ENCODE measurements at regions not wholly inside any gene's neighbourhood (a gene's known extent, or its start where the extent isn't known, plus 50 kb on each side); places are given as distances from the start of the nearest gene placed in this dataset.

DNA sequence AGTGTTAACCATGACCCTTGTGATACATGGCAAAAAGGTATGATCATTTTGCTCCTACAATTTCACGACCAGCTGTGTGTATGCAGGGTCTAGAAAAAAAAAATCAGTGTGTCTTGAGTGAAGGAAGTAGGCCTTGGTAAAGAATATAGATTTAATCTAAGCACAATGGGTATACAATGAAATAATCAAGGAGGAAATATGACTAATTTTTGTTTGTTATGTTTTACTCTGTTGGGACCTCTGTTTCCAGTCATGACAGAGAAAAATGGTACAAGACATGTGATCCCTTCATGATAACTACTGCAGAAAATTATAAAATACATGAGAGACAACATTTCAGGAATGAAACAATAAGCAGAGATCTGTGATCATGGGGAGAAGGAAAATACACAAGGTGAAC is 835.5 kb downstream of the PDHA2 start:
- DNase-seq = no peak
- in situ Hi-C loops (cut with HindIII; ENCODE audit: low pct_ligation_motif_present, low pct_unique_long_range_greater_than_20kb, low sequenced_read_pairs) = no loop called here

DNA sequence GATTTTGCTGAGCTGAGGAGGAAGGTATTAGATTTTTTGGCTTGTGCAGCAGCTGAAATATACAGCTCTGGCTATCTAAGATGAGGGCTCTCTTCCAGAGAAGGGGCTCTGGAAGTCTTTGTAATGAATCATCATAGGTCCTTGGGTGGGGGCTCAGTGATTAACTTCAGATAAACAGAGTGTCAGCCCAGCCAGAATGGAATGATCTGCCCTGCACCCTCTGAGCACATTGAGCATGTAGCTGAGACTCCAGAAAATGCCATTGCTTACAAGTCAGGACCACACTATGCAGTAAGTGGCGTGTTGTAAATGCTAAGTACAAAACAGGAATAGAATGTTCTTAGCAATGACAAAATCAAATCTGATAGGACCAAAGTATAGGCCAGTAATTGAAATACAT is 836.0 kb downstream of the PDHA2 start:
- DNase-seq = no peak
- in situ Hi-C loops (cut with HindIII; ENCODE audit: low pct_ligation_motif_present, low pct_unique_long_range_greater_than_20kb, low sequenced_read_pairs) = no loop called here

DNA sequence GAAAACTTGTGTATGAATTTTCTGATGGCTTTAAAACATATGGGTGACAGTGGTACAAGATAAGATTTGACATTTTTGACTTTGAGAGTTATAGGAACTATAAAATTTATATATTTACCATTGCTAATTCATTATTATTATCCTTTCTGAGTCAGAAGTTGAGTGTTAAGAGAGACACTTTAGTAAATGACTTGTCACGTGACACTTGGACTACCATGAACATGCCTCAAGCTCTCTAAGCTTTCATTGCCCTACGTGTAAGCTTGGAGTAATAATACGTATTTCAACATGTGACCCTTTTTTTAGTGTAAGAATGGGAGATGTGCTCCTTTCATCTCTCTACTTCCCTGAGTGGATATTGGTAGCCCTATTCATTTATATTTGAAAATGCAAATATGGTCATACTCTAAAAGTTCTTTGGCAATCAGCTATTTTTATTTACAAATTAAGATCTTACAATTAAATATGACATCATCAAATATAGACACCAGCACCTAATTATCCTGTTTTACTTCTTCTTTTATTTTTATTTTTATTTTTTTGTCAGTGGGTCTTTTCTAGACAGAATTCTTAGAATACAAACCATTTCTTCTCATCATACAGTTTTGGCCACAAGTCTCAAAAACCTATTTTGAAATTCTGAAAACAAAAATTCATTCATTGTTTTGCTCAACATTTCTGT is 837.0 kb downstream of the PDHA2 start:
- in situ Hi-C loops (cut with HindIII; ENCODE audit: low pct_ligation_motif_present, low pct_unique_long_range_greater_than_20kb, low sequenced_read_pairs) = no loop called here
- no peak for DNase-seq

DNA sequence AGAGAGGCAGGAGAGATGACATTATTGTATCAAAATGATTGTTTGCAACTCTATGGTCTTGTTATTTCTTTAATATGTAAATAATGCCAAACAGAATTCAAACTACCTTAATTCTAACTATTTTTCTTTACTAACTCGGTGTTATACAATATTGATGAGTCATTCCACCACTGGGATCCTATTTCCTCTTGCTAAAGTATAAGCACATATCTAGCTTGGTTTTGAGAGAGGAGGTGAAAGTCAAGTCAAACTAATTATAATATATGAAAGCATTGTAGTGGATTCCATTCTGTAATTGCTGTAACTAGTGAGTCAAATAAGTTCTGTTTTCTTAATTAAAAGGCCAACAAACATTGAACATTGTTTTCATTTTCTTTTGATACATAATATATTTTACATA is 837.6 kb downstream of the PDHA2 start:
- no peak for DNase-seq
- in situ Hi-C loops (cut with HindIII; ENCODE audit: low pct_ligation_motif_present, low pct_unique_long_range_greater_than_20kb, low sequenced_read_pairs) = no loop called here

DNA sequence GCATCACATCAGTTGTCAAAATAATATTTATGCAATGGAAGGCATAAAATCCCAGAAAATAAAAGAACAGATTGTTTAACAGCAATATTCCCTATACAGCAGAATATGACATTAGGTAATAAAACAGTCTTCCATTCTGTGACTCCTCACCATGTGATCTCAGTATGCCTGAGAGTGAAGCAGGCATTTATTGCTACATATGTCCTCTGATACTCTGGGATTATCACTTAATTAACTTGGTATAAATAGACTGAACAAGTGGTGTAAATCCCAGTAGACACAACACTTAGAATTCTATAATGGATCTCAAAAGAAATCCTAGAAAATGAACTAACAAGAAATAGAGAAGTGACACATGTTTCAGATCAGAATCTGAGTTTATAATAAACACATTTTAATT is 841.3 kb downstream of the PDHA2 start:
- no peak for DNase-seq
- in situ Hi-C loops (cut with HindIII; ENCODE audit: low pct_ligation_motif_present, low pct_unique_long_range_greater_than_20kb, low sequenced_read_pairs) = no loop called here

DNA sequence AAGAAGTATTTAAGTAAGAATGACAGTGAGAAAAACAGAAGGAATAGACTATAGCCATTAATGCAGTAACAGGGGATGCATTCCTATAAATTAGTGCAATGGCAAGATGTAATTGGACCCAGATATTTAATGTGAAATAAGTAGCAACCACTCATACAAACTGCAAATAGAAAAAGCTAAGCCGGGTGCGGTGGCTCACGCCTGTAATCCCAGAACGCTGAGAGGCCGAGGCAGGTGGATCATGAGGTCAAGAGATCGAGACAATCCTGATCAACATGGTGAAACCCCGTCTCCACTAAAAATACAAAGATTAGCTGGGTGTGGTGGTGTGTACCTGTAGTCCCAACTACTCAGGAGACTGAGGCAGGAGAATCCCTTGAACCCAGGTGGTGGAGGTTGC is 845.8 kb downstream of the PDHA2 start:
- in situ Hi-C loops (cut with HindIII; ENCODE audit: low pct_ligation_motif_present, low pct_unique_long_range_greater_than_20kb, low sequenced_read_pairs) = no loop called here
- no peak for DNase-seq

DNA sequence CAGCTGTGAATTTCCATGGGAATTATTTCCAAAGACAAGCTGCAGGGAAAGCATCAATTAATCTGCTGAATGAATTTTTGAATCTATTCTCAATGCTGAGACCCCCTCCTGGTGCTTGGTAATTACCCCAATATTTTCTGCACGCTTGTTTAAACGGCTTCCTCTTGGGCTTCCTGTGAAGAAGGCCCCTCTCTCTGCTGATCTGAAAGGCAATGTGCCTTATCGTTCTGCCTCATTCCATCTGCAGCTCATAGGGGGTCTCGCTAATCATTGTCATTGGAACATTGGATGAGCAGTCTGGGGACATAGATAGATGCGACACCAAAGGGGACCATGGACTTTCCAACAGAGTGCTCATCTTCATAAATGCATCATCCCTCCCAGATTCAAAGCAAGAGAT is 851.6 kb downstream of the PDHA2 start:
- DNase-seq = no peak
- in situ Hi-C loops (cut with HindIII; ENCODE audit: low pct_ligation_motif_present, low pct_unique_long_range_greater_than_20kb, low sequenced_read_pairs) = no loop called here

DNA sequence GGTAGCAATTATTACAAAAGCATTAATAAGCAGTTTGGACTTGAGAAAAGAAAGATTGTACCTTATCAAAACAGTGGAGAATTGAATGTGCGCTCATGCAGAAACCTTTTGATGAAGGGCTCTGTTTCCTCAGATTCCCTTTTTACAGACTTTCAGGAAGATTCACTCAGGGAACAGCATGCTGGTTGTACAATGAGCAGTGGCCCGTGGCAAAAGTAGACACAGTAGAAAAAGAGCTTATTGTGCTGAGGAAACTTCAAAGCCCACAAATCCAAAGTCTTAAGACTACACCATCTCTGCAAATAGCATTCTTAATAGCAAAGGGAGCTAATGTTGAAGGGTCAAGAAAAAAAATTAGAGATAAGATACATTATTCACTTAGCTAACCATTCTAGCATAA is 858.9 kb downstream of the PDHA2 start:
- no peak for DNase-seq
- in situ Hi-C loops (cut with HindIII; ENCODE audit: low pct_ligation_motif_present, low pct_unique_long_range_greater_than_20kb, low sequenced_read_pairs) = no loop called here

DNA sequence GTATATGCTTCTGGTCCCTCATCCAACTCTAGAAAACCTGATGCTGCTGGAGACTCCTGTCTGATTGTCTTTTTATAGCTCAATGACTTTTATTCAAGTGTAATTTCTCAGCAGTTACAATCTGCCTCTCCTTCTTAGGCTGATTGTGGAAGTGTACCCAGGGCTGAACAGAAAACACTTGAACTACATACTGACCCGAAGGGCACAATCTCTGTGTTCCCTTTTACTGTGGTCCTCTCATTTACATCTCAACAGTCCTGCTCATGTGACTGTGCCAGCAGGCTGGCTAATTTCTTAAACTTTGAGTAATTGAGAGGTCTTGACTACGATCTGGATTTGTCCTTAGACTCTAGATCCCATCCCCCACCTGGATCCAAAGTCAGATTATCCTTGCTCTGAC is 863.4 kb downstream of the PDHA2 start:
- no peak for DNase-seq
- in situ Hi-C loops (cut with HindIII; ENCODE audit: low pct_ligation_motif_present, low pct_unique_long_range_greater_than_20kb, low sequenced_read_pairs) = no loop called here

DNA sequence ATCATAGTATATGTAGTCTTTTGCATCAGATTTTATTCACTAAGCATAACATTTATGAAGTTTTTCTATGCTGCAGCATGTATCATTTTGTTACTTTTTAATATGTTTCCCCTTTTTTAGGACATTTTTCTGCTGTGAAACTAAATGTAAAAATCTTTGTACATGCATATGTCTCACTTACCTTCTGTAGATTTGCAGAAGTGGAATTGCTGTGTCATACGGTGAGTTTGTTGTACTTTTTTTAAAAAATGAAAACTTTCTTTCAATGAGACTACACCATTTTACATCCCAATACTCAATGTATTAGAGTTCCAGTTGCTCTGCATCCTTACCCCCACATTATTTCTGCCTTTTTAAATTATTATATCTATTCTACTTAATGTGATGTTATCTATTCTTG is 868.9 kb downstream of the PDHA2 start:
- in situ Hi-C loops (cut with HindIII; ENCODE audit: low pct_ligation_motif_present, low pct_unique_long_range_greater_than_20kb, low sequenced_read_pairs) = no loop called here
- DNase-seq = no peak

DNA sequence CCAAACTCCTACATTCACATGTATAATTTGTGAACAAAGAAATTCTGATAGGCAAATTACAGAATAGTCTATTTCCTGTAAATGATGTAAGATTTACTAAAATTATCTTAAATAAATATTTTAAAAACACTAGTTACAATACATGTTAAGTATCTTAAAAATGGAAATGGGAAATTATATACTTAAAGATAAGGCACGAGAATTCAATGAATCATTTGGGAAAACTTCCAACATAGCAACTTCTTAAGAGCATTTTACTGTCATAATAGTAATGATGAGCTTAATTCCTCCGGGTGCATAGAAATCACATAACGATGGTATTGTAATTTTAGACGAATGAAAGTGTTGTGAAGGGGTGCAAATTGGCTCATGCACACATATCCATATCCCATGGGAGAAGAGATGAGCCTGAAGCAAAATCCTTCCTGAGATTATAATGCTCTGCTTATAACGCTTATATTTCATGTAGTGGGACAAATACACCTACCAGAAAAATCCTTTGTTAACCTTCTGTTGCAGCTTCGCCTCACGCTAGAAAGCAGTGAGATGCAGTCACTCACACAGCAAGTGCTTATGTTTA is 873.5 kb downstream of the PDHA2 start:
- in situ Hi-C loops (cut with HindIII; ENCODE audit: low pct_ligation_motif_present, low pct_unique_long_range_greater_than_20kb, low sequenced_read_pairs) = no loop called here
- no peak for DNase-seq

DNA sequence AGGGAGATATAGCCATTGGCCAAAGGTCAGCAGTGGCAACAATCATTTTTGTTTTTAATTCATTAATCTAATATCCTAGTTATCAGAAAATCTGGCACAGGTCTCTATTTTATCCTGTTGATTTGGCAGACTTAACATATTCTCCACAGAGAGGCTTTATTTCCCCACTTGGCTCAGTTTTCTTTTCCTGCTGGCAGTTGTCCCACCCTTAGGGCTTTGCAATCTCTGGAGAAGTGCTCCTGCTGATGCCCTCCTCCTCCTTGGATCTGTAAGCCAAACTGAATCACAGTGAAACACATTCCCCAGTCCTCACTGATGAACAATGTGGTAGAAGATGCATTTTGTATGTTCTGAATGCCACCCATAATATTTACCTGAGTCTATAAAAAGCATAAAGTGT is 889.7 kb downstream of the PDHA2 start:
- DNase-seq = no peak
- in situ Hi-C loops (cut with HindIII; ENCODE audit: low pct_ligation_motif_present, low pct_unique_long_range_greater_than_20kb, low sequenced_read_pairs) = no loop called here

DNA sequence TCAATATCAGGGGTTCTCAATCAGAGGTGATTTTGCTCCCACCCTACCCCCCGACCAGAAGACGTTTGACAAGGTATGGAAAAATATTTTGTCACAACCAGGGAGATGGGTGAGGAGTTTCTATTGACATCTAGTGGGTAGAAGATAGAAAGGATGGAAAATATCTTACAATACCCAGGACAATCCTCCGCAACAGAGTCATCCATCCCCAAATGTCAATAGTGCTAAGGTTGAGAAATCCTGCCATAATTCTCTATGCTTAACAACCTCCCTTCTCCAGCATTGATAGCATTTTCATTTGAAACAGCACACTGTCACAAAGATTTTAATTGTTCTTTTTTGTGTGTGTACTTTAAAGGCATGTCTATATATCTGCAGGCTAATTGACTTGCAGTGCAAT is 890.5 kb downstream of the PDHA2 start:
- in situ Hi-C loops (cut with HindIII; ENCODE audit: low pct_ligation_motif_present, low pct_unique_long_range_greater_than_20kb, low sequenced_read_pairs) = no loop called here
- DNase-seq = no peak

DNA sequence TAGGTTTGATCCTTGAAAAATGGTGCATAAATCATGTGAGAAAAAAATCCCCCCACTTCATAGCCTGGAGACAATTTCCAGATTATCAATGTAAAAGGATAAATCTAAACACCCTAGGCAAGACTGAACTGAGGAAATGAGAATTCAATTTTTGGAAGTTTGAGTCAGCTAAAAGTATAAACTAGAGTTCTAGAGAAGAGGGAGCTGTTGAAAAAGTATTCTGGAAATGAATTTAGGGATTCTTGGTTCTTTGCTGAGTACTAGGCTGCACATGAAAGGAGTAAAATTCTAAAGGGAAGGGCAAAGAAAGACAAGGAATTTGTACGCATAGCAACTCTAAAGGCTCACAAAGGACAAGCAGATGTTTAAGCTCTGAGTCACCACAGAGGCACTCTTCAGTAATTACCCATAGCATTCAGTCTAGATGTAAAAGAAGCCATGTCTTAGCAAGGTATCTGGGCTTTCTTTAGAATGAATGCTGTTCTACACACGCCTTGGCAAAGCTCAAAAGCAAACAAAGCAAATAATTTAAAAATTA is 896.5 kb downstream of the PDHA2 start:
- in situ Hi-C loops (cut with HindIII; ENCODE audit: low pct_ligation_motif_present, low pct_unique_long_range_greater_than_20kb, low sequenced_read_pairs) = no loop called here
- DNase-seq = peak; percentile 75

DNA sequence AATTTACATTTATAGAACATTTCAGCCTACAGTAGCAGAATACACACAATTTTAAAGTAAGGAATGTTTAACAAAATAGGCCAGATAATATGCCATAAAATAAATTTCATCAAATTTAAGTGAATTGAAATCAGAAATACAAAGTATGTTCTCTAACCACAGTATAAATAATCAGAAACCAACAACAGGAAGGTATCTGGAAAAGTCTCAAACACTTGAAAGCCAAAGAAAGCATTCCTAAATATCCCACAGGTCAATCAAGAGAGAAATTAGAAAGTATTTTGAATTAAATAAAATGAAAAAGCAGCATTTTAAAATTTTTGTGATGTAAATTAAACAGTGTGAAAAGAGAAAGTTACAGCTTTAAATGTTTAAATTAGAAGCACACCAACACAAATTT is 899.2 kb downstream of the PDHA2 start:
- no peak for DNase-seq
- in situ Hi-C loops (cut with HindIII; ENCODE audit: low pct_ligation_motif_present, low pct_unique_long_range_greater_than_20kb, low sequenced_read_pairs) = no loop called here

DNA sequence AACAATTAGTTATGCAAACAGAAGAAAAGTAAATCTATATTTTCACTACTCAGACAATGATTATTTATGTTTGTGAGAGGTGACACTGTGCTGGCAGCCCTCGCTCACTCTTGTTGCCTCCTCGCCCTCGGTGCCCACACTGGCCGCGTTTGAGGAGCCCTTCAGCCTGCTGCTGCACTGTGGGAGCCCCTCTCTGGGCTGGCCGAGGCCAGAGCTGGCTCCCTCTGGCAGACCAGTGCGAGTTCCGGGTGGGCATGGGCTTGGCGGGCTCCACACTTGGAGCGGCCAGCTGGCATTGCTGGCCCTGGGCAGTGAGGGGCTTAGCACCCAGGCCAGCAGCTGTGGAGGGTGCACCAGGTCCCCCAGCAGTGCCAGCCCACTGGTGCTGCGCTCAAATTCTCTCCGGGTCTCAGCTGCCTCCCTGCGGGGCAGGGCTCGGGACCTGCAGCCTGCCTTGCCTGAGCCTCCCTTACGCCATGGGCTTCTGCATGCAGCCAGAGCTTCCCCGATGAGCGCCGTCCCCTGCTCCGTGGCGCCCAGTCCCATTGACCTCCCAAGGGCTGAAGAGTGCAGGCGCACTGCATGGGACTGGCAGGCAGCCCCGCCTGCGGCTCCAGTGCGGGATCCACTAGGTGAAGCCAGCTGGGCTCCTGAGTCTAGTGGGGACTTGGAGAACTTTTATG is 902.6 kb downstream of the PDHA2 start:
- in situ Hi-C loops (cut with HindIII; ENCODE audit: low pct_ligation_motif_present, low pct_unique_long_range_greater_than_20kb, low sequenced_read_pairs) = no loop called here

DNA sequence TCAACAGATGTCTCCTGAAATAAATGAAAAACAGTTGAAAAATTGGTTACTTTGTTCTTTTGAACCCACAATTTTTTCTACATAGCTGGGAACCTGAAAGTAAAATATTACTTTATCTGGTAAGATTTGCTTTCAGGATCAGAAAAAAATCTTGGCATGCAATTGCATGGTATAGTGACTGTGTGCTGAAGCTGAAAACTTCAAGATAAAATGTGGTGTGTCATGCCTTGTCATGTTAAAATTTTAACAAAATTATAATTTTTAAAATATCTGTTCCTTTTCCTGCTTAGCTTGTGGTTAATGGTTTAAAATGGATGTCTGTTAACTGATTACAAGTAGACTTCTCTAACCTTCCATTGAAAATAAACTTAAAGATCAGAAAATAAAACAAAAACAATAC is 904.8 kb downstream of the PDHA2 start:
- in situ Hi-C loops (cut with HindIII; ENCODE audit: low pct_ligation_motif_present, low pct_unique_long_range_greater_than_20kb, low sequenced_read_pairs) = no loop called here
- DNase-seq = no peak

More for the DNA sequence above, 902.6 kb downstream of the PDHA2 start:
- no peak for DNase-seq

DNA sequence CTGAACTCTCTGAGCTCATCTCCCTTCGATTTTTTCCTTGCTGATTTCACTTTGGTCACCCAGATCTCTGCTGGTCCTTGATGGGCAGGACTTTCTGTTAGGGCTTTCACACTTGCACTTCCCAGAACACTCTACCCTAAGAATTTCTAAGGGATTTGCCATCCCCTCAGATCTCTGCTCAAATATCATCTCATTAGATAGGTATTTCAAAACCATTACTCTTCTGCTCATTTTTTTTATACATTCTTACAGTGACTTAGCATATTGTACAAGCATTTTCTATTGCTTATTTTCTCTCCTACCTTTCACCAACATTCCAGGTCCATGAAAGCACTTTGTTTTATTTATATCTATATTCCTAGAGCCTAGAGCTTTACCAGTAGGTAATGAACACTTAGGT is 913.3 kb downstream of the PDHA2 start:
- in situ Hi-C loops (cut with HindIII; ENCODE audit: low pct_ligation_motif_present, low pct_unique_long_range_greater_than_20kb, low sequenced_read_pairs) = no loop called here
- no peak for DNase-seq

DNA sequence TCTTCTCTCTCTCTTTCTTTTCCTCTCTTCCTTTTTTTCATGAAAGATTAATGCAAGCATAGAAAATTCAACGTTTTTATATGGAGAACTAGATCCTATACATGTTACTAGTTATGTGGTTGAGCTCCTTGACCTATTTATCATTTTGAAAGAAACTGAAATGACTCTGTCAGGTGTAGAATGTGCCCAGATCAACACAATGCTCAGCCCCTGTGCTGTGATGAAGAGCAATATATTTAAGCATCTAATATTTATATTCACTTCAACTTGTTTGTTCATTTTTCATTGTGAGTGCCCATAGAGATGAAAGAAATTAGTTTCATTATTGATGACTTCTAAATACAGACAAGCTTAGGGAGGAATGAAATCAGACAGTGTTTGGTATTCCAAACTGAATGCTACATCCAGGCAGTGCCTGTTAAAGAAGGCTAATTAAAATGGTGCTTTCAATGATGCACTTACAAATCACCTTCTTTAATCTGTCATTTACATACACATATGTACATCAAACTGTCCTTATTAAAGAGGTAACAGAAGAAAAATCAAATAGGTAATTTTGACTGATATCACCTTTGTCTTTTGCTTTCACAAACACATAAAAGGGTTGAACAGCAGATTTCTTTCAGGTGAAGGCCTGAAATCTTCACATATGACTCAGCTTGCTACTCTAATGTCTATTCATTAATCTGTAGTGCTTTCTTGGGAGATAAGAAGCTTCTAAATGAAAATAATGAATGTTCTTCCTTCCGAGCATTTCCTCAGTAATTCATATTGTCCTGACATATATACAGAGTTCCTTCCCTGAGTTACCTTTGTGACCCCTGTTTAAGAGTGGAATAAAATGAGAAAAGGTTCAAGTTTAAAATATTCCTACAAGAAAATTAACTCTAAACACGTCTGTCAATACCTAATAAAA is 915.9 kb downstream of the PDHA2 start:
- in situ Hi-C loops (cut with HindIII; ENCODE audit: low pct_ligation_motif_present, low pct_unique_long_range_greater_than_20kb, low sequenced_read_pairs) = no loop called here
- DNase-seq = no peak
